Activated CD4-positive, alpha-beta T cell treated with anti-CD3 and anti-CD28 coated beads, Interleukin-2, Interleukin-4, amounts not matched to agents 100 ng/mL and 50 ng/mL, durations not matched to agents 16 hours and 8 hours (primary cell): ENCODE measurements at regions not wholly inside any gene's neighbourhood (a gene's known extent, or its start where the extent isn't known, plus 50 kb on each side); places are given as distances from the start of the nearest gene placed in this dataset.

ENCODE experiments used
- DNase-seq: peaks from one replicate; pipeline ENCODE4 v3.0.0-alpha.2; 2020; ENCODE audit warnings: low spot score

DNA sequence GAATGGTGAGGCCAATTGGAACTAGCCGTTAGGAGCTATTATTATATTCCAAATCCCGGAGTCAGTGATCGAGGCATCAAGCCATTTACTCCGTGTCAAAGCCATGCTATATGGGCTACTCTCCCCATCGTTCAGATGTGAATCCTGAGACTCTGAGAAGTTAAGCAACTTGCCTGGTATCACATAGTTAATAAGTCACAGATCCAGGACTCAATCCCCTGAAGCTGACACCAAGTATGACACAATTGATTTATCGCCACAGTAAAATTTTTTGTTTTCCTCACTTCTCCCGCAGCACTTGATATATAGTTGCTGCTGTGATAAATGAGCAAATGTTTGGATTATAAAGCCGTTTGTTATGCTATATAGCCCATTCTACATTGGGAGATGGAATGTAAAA, 50.8 kb upstream of the TSHZ2 start:
- no peak for DNase-seq

DNA sequence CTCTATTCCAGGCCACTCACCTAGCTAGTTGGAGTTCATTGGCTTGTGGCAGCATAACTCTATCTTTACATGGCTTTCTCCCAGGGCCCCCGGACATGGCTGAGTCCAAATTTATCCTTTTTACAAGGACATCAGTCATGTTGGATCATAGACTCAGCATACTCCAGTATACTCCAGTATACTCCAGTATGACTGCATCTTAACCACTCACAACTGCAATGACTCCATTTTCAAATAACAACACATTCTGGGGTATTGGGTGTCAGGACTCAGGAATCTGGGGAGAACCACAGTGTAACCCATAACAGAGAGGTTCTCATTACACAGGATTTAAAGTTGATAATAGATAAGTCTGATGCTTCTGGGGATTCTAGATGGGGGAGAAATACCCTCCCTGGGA, 53.8 kb upstream of the TSHZ2 start:
- no peak for DNase-seq

DNA sequence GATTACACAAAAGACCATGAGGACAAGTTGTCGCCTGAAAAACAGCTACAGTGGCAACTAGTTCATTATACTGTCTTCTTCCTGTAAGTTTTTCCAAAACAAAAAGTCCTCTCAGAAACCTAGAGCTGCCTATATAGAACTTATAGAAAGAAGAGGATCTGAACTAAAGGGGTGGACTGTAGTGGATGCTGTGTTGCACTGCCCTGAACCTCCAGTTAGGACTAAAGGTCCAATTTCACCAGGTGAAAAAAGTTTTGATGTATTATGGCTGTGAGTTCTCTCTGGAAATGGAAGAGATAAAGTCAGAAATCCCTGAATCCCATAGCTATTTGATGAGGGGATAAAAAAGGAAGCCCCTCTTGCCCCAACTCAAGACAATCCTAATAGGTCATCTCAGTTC, 56.6 kb upstream of the TSHZ2 start:
- no peak for DNase-seq

DNA sequence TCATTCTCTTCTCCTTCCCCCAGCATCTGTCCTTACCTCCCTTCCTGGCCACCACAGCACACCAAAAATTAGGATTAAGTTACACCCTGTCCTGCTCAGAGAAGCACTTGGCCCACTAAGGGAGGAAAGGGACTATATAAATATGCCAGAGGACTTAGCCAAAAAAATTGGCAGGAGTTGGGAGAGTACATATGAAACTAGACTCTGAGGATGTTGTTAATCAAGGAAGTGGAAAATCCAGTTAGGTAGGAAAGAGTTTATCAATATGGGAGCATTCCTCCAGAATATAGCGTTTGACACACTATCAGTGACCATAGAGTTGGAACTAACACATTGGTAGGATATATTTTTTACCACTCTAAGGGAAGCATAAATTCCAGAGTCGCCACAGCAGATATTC, 57.3 kb upstream of the TSHZ2 start:
- no peak for DNase-seq

DNA sequence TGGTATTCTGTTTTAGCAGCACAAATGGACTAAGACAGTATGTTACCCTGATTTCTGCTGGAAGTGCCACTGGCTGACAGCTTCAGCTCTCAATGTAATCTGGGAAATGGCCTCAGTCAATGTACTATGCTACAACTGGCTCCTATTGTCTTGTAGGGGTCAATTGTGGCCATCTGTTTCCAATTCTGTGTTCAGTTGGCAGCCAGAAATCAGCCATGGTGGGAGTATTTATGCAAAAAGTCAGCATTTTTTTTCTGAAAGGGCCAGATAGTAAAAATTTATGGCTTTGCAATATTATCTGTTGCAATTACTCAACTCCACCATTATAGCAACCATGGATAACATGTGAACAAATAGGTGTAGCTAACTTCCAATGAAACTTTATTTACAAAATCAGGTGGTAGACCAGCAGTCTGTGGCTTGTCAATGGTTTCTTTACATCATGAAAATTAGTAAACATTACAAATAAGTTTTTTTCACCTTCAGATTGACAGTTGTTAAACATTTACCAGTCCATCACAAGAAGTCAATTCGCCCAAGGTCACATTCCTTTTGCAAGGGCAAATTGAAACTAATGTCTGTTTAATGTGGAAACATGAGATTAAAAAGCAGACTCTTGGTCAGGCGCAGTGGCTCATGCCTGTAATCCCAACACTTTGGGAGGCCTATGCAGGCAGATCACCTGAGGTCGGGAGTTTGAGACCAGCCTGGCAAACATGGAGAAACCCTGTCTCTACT, 58.3 kb upstream of the TSHZ2 start:
- DNase-seq: no peak

DNA sequence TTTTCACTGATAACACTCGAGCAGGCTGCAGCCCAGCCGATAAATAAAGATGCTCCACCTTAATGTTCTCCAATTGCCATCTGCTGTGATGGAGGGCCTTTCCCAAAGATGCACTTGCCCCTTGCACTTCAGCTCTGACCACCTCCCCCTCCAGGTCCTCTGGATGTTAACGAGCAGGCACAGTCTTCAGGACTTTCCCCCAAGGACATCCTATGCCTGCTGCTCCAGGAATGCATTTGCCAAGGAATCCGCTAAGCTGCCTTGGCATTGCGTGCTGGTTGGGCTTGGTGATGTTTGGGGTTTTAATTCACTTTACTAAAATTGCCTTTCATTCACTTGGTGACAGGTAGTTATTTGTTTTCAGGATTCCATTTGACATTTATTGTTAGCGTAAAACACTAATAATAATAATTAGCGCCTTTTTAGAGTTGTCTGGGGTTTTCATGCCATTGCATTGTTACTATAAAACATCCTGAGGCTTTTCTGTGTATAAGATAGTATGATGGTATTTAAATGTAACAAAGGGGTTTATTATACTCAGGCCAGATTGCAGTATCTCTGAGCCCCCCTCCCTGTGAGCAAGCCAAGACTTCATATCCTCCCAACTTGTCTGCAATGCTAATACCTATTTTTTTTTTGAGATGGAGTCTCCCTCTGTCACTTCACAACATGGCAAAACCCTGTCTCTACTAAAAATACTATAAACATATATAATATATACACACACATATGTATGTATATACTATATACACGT, 66.7 kb upstream of the TSHZ2 start:
- DNase-seq: no peak

DNA sequence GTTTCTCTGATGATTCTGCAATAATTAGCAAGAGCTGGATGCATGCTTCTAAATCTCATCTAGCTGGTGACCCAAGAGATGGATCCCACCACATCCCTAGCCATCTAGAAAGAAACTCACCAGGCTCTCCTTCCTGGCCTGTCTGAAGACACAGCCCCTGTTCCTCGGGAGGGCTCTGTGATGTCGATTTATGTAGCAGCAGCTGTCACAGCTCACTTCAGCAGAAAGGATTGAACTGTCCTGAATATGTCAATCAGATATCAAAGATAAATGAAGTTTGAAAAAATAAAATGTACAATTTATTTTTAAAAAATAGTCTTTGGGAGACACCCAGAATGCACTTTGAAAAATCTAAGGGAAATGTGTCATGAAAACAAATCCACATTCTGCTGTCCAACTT, 67.3 kb upstream of the TSHZ2 start:
- DNase-seq: no peak

DNA sequence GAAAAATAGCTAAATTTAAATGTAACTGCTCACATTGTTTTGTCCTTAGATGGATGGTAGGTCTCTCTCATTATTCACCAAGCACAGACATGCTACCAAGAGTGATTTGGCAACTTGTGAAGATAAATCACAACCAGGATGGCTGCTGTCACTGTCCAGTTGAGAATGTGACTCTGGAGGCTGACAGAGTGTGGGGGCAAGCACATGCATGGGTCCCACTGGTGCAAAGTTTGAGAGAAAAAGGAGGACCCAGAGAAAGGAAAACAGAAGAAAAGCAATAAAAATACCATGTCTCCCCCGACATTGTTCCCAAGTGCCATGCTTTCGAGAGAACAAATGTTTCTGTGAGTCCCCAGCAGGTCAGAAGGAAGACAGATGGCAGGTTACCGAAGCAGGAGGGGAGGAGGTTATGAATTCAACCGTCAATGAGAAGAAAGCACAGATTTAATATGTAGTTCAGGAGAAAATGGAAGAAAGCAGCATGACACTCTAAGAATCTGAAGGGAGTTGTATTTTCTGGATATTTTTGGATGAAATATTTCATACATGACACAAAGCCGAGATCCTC, 73.0 kb upstream of the TSHZ2 start:
- DNase-seq: no peak

DNA sequence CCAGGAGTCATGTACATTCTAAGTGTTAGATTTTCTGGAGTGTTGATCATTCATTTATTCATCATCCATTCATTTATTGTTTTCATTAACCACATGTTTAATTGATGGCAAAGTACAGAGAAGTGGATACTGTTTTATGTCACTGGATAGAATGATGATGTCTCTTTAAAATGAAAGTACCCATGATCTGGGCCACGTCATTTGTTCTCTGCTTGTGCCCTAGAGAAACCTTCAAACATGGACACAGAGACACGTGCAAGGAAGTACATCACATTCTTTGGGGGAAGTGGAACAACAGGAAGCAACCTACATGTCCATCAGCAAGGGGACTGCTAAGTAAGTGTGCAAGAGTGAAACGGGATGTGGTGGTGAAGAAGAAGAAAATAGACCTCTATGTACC, 75.8 kb upstream of the TSHZ2 start:
- DNase-seq: no peak

DNA sequence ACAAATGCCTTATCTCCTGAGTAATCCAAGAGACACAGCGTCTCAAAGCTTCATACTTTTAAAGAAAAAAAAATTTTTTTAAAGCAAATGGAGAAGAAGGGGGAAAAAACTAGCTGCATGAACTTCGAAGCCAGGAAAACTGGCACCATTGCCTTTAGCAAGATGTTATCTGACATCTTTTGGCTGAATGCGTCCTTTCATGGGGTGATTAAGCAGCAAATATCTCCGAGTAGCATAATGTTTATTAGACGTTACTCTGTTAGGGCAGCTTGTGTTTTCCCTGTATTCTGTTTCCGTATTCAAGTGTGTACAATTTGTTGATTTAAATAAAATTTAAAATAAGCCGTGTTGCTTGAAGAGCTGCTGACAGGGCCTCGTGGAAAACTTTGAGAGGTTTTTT, 76.5 kb upstream of the TSHZ2 start:
- DNase-seq: no peak

DNA sequence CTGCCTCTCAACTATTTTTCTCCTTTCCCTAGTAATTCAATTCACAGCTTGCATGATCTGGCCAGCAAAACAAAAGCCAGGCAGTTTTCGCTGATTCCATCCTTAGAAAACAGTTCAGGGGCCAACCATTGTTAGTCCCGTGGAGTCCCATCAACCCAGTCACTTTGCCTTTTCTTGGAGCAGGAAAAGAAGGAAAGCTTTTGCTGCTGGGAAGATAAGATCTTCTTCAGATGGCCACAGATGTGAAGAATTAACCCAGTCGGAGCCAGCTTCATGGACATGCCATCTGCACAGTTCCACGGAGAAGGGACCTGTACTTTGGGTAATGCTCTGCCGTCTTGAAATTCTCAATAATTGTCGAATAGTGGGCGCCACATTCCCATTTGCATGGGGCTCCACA, 76.9 kb upstream of the TSHZ2 start:
- no peak for DNase-seq

DNA sequence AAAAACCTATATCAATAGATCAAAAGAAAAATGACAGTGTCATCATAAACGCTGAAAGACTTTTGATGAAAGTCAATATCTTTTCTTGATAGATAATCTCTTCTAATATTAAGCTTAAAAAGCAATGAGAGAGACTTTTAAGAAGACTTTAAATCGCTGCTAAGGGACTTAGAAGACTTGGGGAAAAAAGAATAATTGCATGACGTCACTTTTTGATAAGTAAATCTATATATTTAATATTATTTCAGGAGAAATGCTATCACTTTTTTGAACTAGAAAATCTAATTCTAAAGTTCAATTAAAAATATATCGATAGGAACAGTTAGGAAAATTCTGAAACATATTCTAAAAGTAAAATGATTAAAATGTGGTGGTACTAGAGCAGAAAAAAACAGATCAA, 78.7 kb upstream of the TSHZ2 start:
- no peak for DNase-seq

DNA sequence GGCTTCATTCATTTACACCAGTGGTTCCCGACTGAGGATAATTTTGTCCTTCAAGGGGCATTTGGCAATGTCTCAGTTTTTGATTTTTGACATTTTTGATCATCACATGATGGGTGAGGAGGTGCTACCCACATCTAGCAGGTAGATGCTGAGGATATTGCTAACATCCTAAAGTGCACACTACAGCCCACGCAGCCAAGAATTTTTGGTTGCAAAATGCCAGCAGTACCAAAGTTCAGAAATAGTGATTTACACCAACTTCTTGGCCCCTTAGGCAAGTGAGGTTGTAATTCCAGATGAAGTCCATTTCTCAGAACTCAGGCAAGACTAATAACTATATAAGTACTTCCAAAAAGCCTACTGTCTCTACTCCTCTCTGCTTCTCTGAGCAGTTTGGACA, 80.1 kb upstream of the TSHZ2 start:
- DNase-seq: no peak

DNA sequence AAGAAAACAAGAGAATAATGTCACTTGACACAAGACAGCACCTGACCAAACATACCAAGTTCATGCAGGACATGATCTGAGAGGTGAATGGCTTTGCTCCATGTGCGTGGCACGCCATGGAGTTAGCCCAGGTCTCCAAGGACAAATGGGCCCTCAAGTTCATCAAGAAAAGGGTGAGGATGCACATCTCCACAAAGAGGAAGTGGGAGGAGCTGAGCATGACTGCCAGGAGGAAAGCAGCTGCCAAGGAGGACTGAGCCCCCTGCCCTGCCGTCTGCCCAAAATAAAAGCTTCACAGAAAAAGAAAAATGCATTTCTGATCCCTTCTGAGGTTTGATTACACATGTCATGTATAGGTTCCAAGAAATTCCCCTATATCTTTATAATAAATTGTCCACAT, 82.0 kb upstream of the TSHZ2 start:
- DNase-seq: no peak

DNA sequence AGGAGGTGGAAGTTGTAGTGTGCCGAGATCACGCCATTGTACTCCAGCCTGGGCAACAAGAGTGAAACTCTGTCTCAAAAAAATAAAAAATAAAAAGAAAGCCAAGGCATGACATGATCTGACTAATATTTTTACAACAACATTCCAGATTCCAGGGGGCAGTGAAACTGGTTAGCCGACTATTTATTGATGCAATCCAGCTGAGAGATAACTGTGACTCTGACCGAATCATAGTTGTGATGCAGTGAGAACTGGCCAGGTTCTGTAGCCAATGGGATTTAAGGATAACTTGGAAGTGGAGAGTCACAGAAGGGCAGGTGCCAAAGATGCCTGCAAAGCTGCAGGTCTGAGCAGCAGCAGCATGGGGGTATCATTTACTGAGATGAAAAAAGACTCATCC, 82.9 kb upstream of the TSHZ2 start:
- no peak for DNase-seq

DNA sequence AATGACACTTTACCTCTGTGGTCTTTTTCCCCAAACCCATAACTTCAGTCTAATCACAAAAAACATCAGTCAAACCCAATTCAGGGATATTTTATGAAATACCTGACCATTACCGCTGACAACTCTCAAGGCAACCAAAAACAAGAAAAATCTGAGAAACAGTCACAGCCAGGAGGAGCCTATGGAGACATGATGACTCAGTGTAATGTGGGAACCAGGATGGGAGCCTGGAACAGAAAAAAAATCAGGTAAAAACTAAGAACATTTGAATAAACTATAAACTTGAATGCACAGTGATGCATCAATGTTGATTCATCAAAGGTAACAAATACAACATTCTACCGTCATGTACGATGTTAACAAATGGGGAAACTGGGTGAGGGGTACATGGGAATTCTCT, 84.1 kb upstream of the TSHZ2 start:
- DNase-seq: no peak

DNA sequence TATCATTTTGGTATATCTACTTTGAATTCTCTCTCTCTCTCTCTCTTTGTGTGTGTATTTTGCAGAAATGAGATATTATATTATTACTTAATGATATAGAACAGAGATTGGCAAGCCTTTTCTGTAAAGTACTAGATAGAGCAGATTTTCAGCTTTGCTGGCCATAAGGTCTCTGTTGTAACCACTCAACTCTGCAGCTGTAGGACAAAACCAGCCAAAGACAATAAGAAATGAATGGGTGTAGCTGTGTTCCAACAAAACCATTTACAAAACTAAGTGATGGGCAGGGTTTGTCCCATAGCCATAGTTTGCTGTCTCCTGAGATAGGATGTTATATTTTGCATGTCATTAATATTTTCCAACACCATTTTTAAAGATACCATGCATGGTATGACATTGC, 91.2 kb upstream of the TSHZ2 start:
- no peak for DNase-seq

DNA sequence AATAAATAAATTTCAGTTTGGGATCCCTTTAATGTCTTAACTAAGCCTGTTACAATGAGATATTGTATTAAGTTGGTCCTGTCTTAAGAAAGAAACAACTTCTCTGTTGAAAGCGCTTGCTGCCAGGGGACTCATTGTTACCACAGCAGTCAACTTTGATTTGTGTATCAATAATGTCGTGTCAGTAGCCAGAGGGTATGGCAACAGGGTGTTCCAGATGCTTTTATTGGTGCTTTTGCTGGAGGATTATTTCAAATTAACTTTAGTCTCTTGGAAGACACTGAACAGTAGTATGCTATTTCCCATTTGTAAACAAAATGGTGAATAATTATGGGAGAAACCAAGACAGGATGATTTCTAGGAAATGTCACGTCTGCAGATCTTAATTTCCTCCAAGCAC, 91.9 kb upstream of the TSHZ2 start:
- no peak for DNase-seq

DNA sequence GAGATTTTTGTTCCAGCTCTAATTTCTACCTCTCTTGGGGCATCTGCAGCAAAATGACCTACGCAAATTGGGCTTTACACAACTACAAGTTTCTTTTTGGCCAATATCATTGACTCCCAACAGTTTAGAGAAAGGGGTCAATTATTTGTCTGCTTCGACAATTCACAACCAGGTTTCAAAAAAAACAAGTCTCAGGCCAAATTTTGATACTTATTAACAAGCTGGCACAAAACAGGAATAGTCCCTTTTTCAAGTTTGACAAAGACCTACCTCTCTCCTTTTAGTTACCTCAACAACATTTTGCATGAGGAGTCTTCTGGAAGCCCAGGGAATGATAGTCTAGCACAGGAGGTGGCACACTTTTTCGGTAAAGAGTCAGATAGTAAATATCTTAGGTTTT, 97.9 kb upstream of the TSHZ2 start:
- no peak for DNase-seq

DNA sequence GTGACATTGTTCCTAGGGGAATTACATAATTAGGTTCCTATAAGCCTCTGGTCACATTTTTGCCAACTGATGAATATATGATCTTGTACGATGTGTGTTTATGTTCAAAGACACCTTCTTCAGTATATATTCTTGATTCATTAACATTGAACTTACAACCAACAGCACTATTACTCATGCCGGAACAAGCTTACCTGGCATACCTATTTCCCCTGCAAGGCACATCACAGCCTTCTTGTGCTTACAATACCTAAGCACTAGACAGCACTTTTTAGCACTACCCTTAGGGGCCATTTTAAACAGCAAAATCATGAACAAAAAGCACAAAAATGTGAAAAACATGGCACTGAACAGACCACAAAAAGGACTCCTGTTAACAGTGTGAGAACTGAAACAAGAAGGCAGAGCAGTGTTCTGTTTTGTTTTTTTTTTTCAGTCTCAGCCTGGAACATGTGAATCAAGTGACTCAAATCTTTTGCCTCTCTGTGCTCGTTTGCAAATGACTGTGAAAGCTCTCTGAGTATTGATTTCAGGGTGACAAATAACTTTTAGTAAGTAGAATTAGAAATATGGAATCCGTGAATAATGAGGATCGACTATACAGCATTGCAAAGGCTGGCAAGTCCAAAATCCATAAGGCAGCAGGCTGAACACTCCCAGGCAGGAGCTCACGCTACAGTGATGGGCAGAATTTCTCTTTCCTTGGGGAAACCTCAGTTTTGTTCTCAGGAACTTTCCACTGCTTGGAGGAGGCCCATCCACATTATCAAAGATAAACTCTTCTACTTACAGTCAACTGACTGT, 102.3 kb upstream of the TSHZ2 start:
- DNase-seq: no peak

DNA sequence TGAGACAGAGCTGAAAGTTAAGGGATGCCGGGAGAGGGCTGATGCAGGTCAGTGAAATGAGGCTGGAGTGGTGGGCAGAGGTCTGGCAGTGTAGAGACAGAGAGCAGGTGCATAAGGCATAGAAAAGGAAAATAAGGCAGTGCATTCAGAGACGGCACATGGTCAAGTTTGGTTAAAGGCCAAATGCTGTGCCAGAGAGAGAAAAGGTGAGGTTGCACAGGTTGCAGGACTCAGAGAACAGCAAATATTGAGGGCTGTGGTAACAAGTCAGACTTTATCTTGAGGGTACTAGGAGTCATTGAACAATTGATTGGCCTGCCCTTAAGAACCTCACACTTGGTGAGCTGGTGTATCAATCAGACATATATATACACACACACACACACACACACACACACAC, 102.9 kb upstream of the TSHZ2 start:
- DNase-seq: no peak

DNA sequence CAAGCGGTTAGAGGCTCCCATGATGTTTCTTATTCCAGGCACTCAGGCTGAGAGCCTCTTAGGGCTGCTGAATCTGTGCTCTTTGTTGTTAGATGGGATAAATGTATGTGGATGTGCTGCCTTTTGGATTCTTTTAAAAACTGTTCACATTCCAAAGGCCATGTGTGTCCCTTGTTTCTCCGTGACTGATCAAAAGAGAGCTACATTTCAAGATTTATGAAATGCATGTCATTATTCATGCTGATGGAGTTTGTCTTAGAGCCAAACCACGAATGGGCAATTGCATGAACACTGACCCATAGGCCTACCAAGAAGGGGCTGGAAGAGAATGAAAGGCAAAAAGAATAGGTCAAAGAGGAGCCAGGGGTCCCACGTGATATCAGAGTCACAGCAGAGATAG, 104.9 kb upstream of the TSHZ2 start:
- no peak for DNase-seq
